ENCODE measurements at regions not wholly inside any gene's neighbourhood (a gene's known extent, or its start where the extent isn't known, plus 50 kb on each side); places are given as distances from the start of the nearest gene placed in this dataset.

GRCh38 chr15:95826412-95827195, 503.9 kb upstream of the NR2F2 start:
- DNase-seq (ENCODE audit: low read depth), result no peak

GRCh38 chr15:95829062-95829461, 501.4 kb upstream of the NR2F2 start:
- DNase-seq (ENCODE audit: low read depth), result no peak

- no peak for DNase-seq (ENCODE audit: low read depth)
These were observed 500.2 kb upstream of the NR2F2 start for GRCh38 chr15:95830281-95830680.

GRCh38 chr15:95832668-95833067, 497.8 kb upstream of the NR2F2 start:
- no peak for DNase-seq (ENCODE audit: low read depth)

- no peak for DNase-seq (ENCODE audit: low read depth)
These were observed 496.3 kb upstream of the NR2F2 start for GRCh38 chr15:95834028-95834804.

GRCh38 chr15:95836536-95836935, 494.0 kb upstream of the NR2F2 start:
- DNase-seq (ENCODE audit: low read depth), result no peak

GRCh38 chr15:95837341-95838004, 493.0 kb upstream of the NR2F2 start:
- no peak for DNase-seq (ENCODE audit: low read depth)

GRCh38 chr15:95839367-95839782, 491.1 kb upstream of the NR2F2 start:
- no peak for DNase-seq (ENCODE audit: low read depth)

GRCh38 chr15:95840004-95840403, 490.5 kb upstream of the NR2F2 start:
- no peak for DNase-seq (ENCODE audit: low read depth)

- DNase-seq (ENCODE audit: low read depth), result no peak
These were observed 489.6 kb upstream of the NR2F2 start for GRCh38 chr15:95840855-95841254.

GRCh38 chr15:95842576-95842975, 487.9 kb upstream of the NR2F2 start:
- DNase-seq (ENCODE audit: low read depth), result no peak

- no peak for DNase-seq (ENCODE audit: low read depth)
These were observed 487.1 kb upstream of the NR2F2 start for GRCh38 chr15:95843241-95843910.

GRCh38 chr15:95845862-95846515, 484.5 kb upstream of the NR2F2 start:
- DNase-seq (ENCODE audit: low read depth), result no peak

- DNase-seq (ENCODE audit: low read depth), result no peak
These were observed 482.4 kb upstream of the NR2F2 start for GRCh38 chr15:95848126-95848525.

GRCh38 chr15:95850837-95851236, 479.7 kb upstream of the NR2F2 start:
- no peak for DNase-seq (ENCODE audit: low read depth)

- DNase-seq (ENCODE audit: low read depth), result no peak
These were observed 477.1 kb upstream of the NR2F2 start for GRCh38 chr15:95853350-95853749.

GRCh38 chr15:95857124-95857757, 473.3 kb upstream of the NR2F2 start:
- no peak for DNase-seq (ENCODE audit: low read depth)

- no peak for DNase-seq (ENCODE audit: low read depth)
These were observed 472.7 kb upstream of the NR2F2 start for GRCh38 chr15:95857758-95858157.

- DNase-seq (ENCODE audit: low read depth), result no peak
These were observed 470.1 kb upstream of the NR2F2 start for GRCh38 chr15:95860406-95860805.

- DNase-seq (ENCODE audit: low read depth), result no peak
These were observed 466.0 kb upstream of the NR2F2 start for GRCh38 chr15:95864467-95864886.

- DNase-seq (ENCODE audit: low read depth), result no peak
These were observed 465.2 kb upstream of the NR2F2 start for GRCh38 chr15:95865330-95865739.

Data from stimulated activated CD8-positive, alpha-beta memory T cell treated with anti-CD3 and anti-CD28 coated beads, Interleukin-7, amount 100 ng/mL, for 24 hours (primary cell).